ENCODE measurements at regions not wholly inside any gene's neighbourhood (a gene's known extent, or its start where the extent isn't known, plus 50 kb on each side); places are given as distances from the start of the nearest gene placed in this dataset.
A peak's percentile ranks its signal among the peaks of the same experiment; 100 is the strongest.

GRCh38 chr12:131221957-131222328, 268.2 kb downstream of the ADGRD1 start:
- DNase-seq (peak in 1 of 3 donors; percentile 13), ATAC-seq (ENCODE audit: insufficient read depth, low FRiP score) (no peak)
- peaks cover 0 to 8% (median 3%) of the 10 kb centered on the region in 5 donors for H3K4me1 ChIP-seq (ENCODE audit: control insufficient read depth in 5 of 5, insufficient read depth in 5 of 5, low read length in 5 of 5)
- H3K9ac ChIP-seq (ENCODE audit: insufficient read depth in 1 of 2, low read length in 2 of 2): no peak overlapping the region
- H3K4me3 ChIP-seq: no peak overlapping the region
- H3K9me3 ChIP-seq (ENCODE audit: control insufficient read depth in 4 of 4, insufficient read depth in 3 of 4, low read length in 3 of 4): peaks cover 0 to 1% (median 0%) of the 10 kb centered on the region in 4 donors
- 31 to 36% methylated on average over 5 of the region's 5 CpGs for WGBS, 2 donors
- TF ChIP-seq CTCF (IDR thresholded peaks at IDR 0.05; ENCODE audit: control extremely low read depth, extremely low read depth): no peak
- peaks cover 0 to 6% (median 5%) of the 10 kb centered on the region in 3 donors for H3K27me3 ChIP-seq (ENCODE audit: control insufficient read depth in 3 of 3, insufficient read depth in 3 of 3, low read length in 2 of 3)
- H3K27ac ChIP-seq (ENCODE audit: low read depth in 1 of 2, low read length in 1 of 2): no peak overlapping the region
- H3K36me3 ChIP-seq (ENCODE audit: control insufficient read depth in 4 of 4, insufficient read depth in 4 of 4, low read length in 4 of 4): no peaks in the 10 kb centered on the region

- H3K4me1 ChIP-seq (ENCODE audit: control insufficient read depth in 5 of 5, insufficient read depth in 5 of 5, low read length in 5 of 5): peaks cover 0 to 8% (median 0%) of the 10 kb centered on the region in 5 donors
- WGBS, 2 donors: 17 to 38% methylated on average over 21 to 22 of the region's 22 CpGs
- H3K9ac ChIP-seq (ENCODE audit: insufficient read depth in 1 of 2, low read length in 2 of 2): no peak overlapping the region
- ATAC-seq (ENCODE audit: insufficient read depth, low FRiP score) (no peak), DNase-seq (peak in 2 of 3 donors; percentile 33 to 73)
- H3K27me3 ChIP-seq (ENCODE audit: control insufficient read depth in 3 of 3, insufficient read depth in 3 of 3, low read length in 2 of 3): peaks cover 0 to under 1% (median under 1%) of the 10 kb centered on the region in 3 donors
- H3K9me3 ChIP-seq (ENCODE audit: control insufficient read depth in 4 of 4, insufficient read depth in 3 of 4, low read length in 3 of 4): peaks cover 0 to 1% (median 0%) of the 10 kb centered on the region in 4 donors
- H3K4me3 ChIP-seq: no peak overlapping the region
- no peaks in the 10 kb centered on the region for H3K36me3 ChIP-seq (ENCODE audit: control insufficient read depth in 4 of 4, insufficient read depth in 4 of 4, low read length in 4 of 4)
- no peak overlapping the region for H3K27ac ChIP-seq (ENCODE audit: low read depth in 1 of 2, low read length in 1 of 2)
- no peak for TF ChIP-seq CTCF (IDR thresholded peaks at IDR 0.05; ENCODE audit: control extremely low read depth, extremely low read depth)
These were observed 268.8 kb downstream of the ADGRD1 start for GRCh38 chr12:131222329-131223139.

- H3K9me3 ChIP-seq (ENCODE audit: control insufficient read depth in 4 of 4, insufficient read depth in 3 of 4, low read length in 3 of 4): peaks cover 0 to 1% (median 0%) of the 10 kb centered on the region in 4 donors
- no peaks in the 10 kb centered on the region for H3K27me3 ChIP-seq (ENCODE audit: control insufficient read depth in 3 of 3, insufficient read depth in 3 of 3, low read length in 2 of 3)
- no peak overlapping the region for H3K4me3 ChIP-seq
- no peak for TF ChIP-seq CTCF (IDR thresholded peaks at IDR 0.05; ENCODE audit: control extremely low read depth, extremely low read depth)
- H3K9ac ChIP-seq (ENCODE audit: insufficient read depth in 1 of 2, low read length in 2 of 2): no peak overlapping the region
- ATAC-seq (ENCODE audit: insufficient read depth, low FRiP score) (no peak), DNase-seq (no peak)
- H3K4me1 ChIP-seq (ENCODE audit: control insufficient read depth in 5 of 5, insufficient read depth in 5 of 5, low read length in 5 of 5): peaks cover 0 to 4% (median 0%) of the 10 kb centered on the region in 5 donors
- H3K27ac ChIP-seq (ENCODE audit: low read depth in 1 of 2, low read length in 1 of 2): no peak overlapping the region
- WGBS, 2 donors: 88 to 93% methylated on average over 30 to 31 of the region's 31 CpGs
- no peaks in the 10 kb centered on the region for H3K36me3 ChIP-seq (ENCODE audit: control insufficient read depth in 4 of 4, insufficient read depth in 4 of 4, low read length in 4 of 4)
These were observed 269.6 kb downstream of the ADGRD1 start for GRCh38 chr12:131223171-131223761.
